GM19455 (cell line): ENCODE measurements at regions not wholly inside any gene's neighbourhood (a gene's known extent, or its start where the extent isn't known, plus 50 kb on each side); places are given as distances from the start of the nearest gene placed in this dataset.
A peak's percentile ranks its signal among the peaks of the same experiment; 100 is the strongest.
"Not testable (repeated sequence)": the region's sequence is repeated elsewhere in the genome, so short reads cannot be mapped to it uniquely, and the experiment has no call there.

Experiments used
- ATAC-seq: cut with Tn5 transposase; IDR thresholded peaks from one replicate; pipeline ENCODE4 v1.9.1; 2021; ENCODE audit not compliant: unreplicated experiment

GRCh38 chr1:209143916-209144315 lies 439.6 kb upstream of the CAMK1G start:
- ATAC-seq = no peak

GRCh38 chr1:209150114-209150513 lies 433.4 kb upstream of the CAMK1G start:
- ATAC-seq = no peak

GRCh38 chr1:209153411-209153810 lies 430.1 kb upstream of the CAMK1G start:
- no peak for ATAC-seq

GRCh38 chr1:209154912-209155311 lies 428.6 kb upstream of the CAMK1G start:
- ATAC-seq = no peak

GRCh38 chr1:209155546-209155945 lies 428.0 kb upstream of the CAMK1G start:
- no peak for ATAC-seq

- ATAC-seq = no peak
These were observed 426.5 kb upstream of the CAMK1G start for GRCh38 chr1:209156991-209157390.

GRCh38 chr1:209157546-209158249 lies 425.8 kb upstream of the CAMK1G start:
- ATAC-seq = no peak

- ATAC-seq = no peak
These were observed 424.7 kb upstream of the CAMK1G start for GRCh38 chr1:209158851-209159250.

- ATAC-seq = no peak
These were observed 423.3 kb upstream of the CAMK1G start for GRCh38 chr1:209160230-209160629.

GRCh38 chr1:209162651-209163050 lies 420.9 kb upstream of the CAMK1G start:
- ATAC-seq = no peak

GRCh38 chr1:209168204-209168603 lies 415.3 kb upstream of the CAMK1G start:
- no peak for ATAC-seq

GRCh38 chr1:209171151-209171550 lies 412.4 kb upstream of the CAMK1G start:
- no peak for ATAC-seq

GRCh38 chr1:209172286-209172685 lies 411.2 kb upstream of the CAMK1G start:
- ATAC-seq = no peak

GRCh38 chr1:209172792-209173542 lies 410.5 kb upstream of the CAMK1G start:
- not testable (repeated sequence) for ATAC-seq

- ATAC-seq = not testable (repeated sequence)
These were observed 409.7 kb upstream of the CAMK1G start for GRCh38 chr1:209173796-209174195.

GRCh38 chr1:209176866-209177430 lies 406.6 kb upstream of the CAMK1G start:
- no peak for ATAC-seq

GRCh38 chr1:209183195-209183594 lies 400.3 kb upstream of the CAMK1G start:
- ATAC-seq = no peak

GRCh38 chr1:209187589-209187988 lies 395.9 kb upstream of the CAMK1G start:
- no peak for ATAC-seq

GRCh38 chr1:209190591-209191261 lies 392.8 kb upstream of the CAMK1G start:
- peak; percentile 91 for ATAC-seq

GRCh38 chr1:209191262-209191634 lies 392.3 kb upstream of the CAMK1G start:
- no peak for ATAC-seq

- ATAC-seq = no peak
These were observed 387.4 kb upstream of the CAMK1G start for GRCh38 chr1:209196140-209196539.
